ENCODE measurements at regions not wholly inside any gene's neighbourhood (a gene's known extent, or its start where the extent isn't known, plus 50 kb on each side); places are given as distances from the start of the nearest gene placed in this dataset.

DNA sequence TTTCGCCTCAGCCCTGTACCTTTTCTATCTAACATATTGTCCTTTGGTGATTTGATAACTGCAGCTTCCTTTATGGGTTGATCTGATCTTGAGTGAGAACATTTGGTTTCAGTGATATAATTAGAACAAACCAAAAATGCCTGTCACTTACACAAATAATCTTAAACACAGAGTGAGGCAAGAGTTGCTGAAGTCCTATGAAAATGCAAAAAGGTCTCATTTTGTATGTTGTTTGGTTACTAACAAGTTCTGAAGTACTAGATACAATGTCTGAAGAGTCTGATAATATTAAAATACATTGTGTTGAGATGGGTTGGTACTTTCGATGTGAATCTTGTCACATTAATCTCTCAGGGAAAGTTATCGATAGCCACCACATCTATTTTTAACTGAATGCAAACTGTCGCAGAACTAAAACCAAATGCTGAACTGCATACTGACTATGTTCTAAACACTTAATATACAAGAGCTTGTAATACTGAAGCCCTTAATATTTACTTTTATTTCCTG is 70.4 kb upstream of the TMED7 start:
- Histone ChIP-seq H3K23me2 (ENCODE audit: insufficient read length, low read depth, low read length, poor library complexity, severe bottlenecking) (no peaks in the 10 kb centered on the region), H3T11ph (ENCODE audit: low read length) (no peak overlapping the region), H2BK5ac (ENCODE audit: insufficient read length, low read length) (no peak overlapping the region), H3K23ac (ENCODE audit: insufficient read length, low read depth, low read length) (no peak overlapping the region), H3K79me2 (ENCODE audit: insufficient read depth, low read length) (no peaks in the 10 kb centered on the region), H4K20me1 (ENCODE audit: control insufficient read depth, insufficient read depth, insufficient read length) (no peaks in the 10 kb centered on the region), H4K91ac (ENCODE audit: insufficient read length, low read depth, low read length) (no peak overlapping the region), H2BK120ac (ENCODE audit: low read depth, low read length, poor library complexity, severe bottlenecking) (no peak overlapping the region), H3K14ac (ENCODE audit: insufficient read depth, low read length) (no peak overlapping the region), H4K8ac (replicated peaks; ENCODE audit: insufficient read length, low read depth, low read length) (no peak overlapping the region), H3K56ac (ENCODE audit: insufficient read length, low read depth, low read length) (no peak overlapping the region), H3K4me2 (ENCODE audit: insufficient read depth, insufficient read length, low read length) (no peak overlapping the region), H3K79me1 (ENCODE audit: insufficient read depth, low read depth, low read length, poor library complexity, severe bottlenecking) (no peaks in the 10 kb centered on the region), H3K9me3 (ENCODE audit: control insufficient read depth, low read depth, low read length) (no peaks in the 10 kb centered on the region), H2BK20ac (ENCODE audit: low read depth, low read length, poor library complexity, severe bottlenecking) (no peak overlapping the region), H3K27me3 (ENCODE audit: insufficient read depth, low read length) (no peaks in the 10 kb centered on the region), H3K27ac (ENCODE audit: insufficient read length, low read depth, low read length) (no peak overlapping the region), H3K4ac (ENCODE audit: low read depth, low read length) (no peak overlapping the region), H3K18ac (ENCODE audit: insufficient read length, low read depth, low read length) (no peak overlapping the region), H2AFZ (ENCODE audit: low read length) (no peak overlapping the region), H2BK12ac (ENCODE audit: insufficient read length, low read depth, low read length) (no peak overlapping the region), H2AK5ac (ENCODE audit: insufficient read length, low read length) (no peak overlapping the region), H4K5ac (ENCODE audit: insufficient read length, low read depth, low read length) (no peak overlapping the region), H3K9ac (ENCODE audit: extremely low read depth, insufficient read length, low read length) (no peak overlapping the region), H2BK15ac (ENCODE audit: low read depth, low read length) (no peak overlapping the region), H3K4me1 (ENCODE audit: insufficient read depth, low read length) (no peaks in the 10 kb centered on the region)
- H3K4me1 Mint-ChIP-seq, result peaks cover 6 to 11% of the 10 kb centered on the region in 2 experiments
- H3K27me3 Mint-ChIP-seq (ENCODE audit: low read depth), result no peaks in the 10 kb centered on the region
- H3K27ac Mint-ChIP-seq, result no peak overlapping the region
- H3K9me3 Mint-ChIP-seq, result peaks cover 0 to 2% of the 10 kb centered on the region in 2 experiments; a peak in 3 of 5 replicates
- peaks cover 0 to under 1% (median 0%) of the 10 kb centered on the region in 3 experiments; a peak in 1 of 7 replicates for H3K36me3 Mint-ChIP-seq (ENCODE audit: insufficient read depth in 1 of 3, low read depth in 3 of 3)
- TF ChIP-seq, protein P1, sequence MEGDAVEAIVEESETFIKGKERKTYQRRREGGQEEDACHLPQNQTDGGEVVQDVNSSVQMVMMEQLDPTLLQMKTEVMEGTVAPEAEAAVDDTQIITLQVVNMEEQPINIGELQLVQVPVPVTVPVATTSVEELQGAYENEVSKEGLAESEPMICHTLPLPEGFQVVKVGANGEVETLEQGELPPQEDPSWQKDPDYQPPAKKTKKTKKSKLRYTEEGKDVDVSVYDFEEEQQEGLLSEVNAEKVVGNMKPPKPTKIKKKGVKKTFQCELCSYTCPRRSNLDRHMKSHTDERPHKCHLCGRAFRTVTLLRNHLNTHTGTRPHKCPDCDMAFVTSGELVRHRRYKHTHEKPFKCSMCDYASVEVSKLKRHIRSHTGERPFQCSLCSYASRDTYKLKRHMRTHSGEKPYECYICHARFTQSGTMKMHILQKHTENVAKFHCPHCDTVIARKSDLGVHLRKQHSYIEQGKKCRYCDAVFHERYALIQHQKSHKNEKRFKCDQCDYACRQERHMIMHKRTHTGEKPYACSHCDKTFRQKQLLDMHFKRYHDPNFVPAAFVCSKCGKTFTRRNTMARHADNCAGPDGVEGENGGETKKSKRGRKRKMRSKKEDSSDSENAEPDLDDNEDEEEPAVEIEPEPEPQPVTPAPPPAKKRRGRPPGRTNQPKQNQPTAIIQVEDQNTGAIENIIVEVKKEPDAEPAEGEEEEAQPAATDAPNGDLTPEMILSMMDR (conservative IDR thresholded peaks at IDR 0.05), result no peak
- no peak for DNase-seq
- no peak overlapping the region for H3K4me3 Mint-ChIP-seq
- no CpG with 5 or more reads among the region's 4 CpGs for WGBS (ENCODE audit: extremely low coverage, insufficient read length, low lambda C conversion rate)

All from H9 (cell line).